NCI-H2196 (cell line): ENCODE measurements at regions not wholly inside any gene's neighbourhood (a gene's known extent, or its start where the extent isn't known, plus 50 kb on each side); places are given as distances from the start of the nearest gene placed in this dataset.

Source experiments
- DNase-seq: peaks from one replicate; lab custom pipeline; 2025; ENCODE audit not compliant: unreplicated experiment; lab: John Stamatoyannopoulos, UW

- DNase-seq, result no peak
Observed at GRCh38 chr2:731711-732110, 54.5 kb upstream of the TMEM18 start.

- DNase-seq, result no peak
Observed at GRCh38 chr2:729376-729861, 52.2 kb upstream of the TMEM18 start.

GRCh38 chr2:728165-728564 lies 51.0 kb upstream of the TMEM18 start:
- DNase-seq, result no peak

GRCh38 chr2:727071-727470 lies 49.9 kb upstream of the TMEM18 start:
- DNase-seq, result no peak
